ENCODE measurements at regions not wholly inside any gene's neighbourhood (a gene's known extent, or its start where the extent isn't known, plus 50 kb on each side); places are given as distances from the start of the nearest gene placed in this dataset.

DNA sequence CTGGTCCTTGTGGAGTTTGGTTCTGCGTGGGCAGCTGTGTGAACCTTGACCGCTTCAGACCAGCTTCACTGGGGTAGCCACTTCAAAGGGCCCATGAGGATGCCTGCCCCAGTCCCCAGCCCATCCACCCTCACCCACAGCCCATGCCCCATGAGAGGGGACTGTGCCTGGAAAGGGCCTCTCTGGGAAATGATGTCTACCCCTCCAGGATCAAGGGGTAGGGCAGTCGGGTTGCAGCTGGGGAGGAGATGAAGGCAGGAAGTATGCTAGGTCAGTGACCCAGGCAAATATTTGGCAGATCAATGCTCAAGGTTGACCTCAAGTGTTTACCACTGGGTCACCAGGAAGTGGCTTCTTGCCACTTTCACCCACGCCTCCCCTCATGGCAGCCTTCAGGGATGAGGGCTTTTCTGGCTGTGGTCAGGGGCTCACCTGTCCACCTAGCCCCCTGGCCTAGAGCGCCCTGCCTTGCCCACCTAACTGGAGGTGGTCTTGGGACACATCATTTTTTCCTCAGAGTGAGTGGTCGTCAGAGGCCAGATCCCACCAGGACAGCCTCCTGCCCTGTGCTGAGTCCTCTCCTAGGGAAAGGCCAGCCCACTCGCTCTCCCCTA, 109.5 kb downstream of the SNX5 start:
- TF ChIP-seq POLR2A (IDR thresholded peaks at IDR 0.05), result no peak
- TF ChIP-seq, protein P1, sequence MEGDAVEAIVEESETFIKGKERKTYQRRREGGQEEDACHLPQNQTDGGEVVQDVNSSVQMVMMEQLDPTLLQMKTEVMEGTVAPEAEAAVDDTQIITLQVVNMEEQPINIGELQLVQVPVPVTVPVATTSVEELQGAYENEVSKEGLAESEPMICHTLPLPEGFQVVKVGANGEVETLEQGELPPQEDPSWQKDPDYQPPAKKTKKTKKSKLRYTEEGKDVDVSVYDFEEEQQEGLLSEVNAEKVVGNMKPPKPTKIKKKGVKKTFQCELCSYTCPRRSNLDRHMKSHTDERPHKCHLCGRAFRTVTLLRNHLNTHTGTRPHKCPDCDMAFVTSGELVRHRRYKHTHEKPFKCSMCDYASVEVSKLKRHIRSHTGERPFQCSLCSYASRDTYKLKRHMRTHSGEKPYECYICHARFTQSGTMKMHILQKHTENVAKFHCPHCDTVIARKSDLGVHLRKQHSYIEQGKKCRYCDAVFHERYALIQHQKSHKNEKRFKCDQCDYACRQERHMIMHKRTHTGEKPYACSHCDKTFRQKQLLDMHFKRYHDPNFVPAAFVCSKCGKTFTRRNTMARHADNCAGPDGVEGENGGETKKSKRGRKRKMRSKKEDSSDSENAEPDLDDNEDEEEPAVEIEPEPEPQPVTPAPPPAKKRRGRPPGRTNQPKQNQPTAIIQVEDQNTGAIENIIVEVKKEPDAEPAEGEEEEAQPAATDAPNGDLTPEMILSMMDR (IDR thresholded peaks at IDR 0.05), result no peak
